GM23338 (cell line): ENCODE measurements at regions not wholly inside any gene's neighbourhood (a gene's known extent, or its start where the extent isn't known, plus 50 kb on each side); places are given as distances from the start of the nearest gene placed in this dataset.

ENCODE experiments used
- ATAC-seq: fragments of 200-7000 bp; cut with Tn5 transposase; 3 replicates; pipeline ENCODE4 v1.9.1; 2020
- DNase-seq: peaks from one replicate; pipeline ENCODE4 v3.0.0-alpha.2; 2015; ENCODE audit warnings: low spot score
- H2AFZ ChIP-seq: fragments of 200-600 bp; sonication (generic); 2 replicates; pipeline ENCODE4 v1.8.0; 2016; ENCODE audit warnings: antibody characterized with exemption, mild to moderate bottlenecking, moderate library complexity
- H3F3A ChIP-seq: fragments of 200-600 bp; sonication (generic); replicated peaks from 2 replicates; pipeline ENCODE4 v1.8.0; 2017; ENCODE audit warnings: antibody characterized with exemption, mixed run types, low read depth
- H3K27ac ChIP-seq: fragments of 200-600 bp; sonication (generic); 2 replicates; pipeline ENCODE4 v1.6.1; 2016; ENCODE audit warnings: low read depth
- H3K27me3 ChIP-seq: fragments of 200-600 bp; sonication (generic); 2 replicates; pipeline ENCODE4 v1.8.0; 2016; ENCODE audit warnings: mild to moderate bottlenecking, mixed run types, moderate library complexity; ENCODE audit not compliant: insufficient read depth
- H3K36me3 ChIP-seq: fragments of 200-600 bp; sonication (generic); 2 replicates; pipeline ENCODE4 v1.8.0; 2016; ENCODE audit warnings: mild to moderate bottlenecking; ENCODE audit not compliant: insufficient read depth
- H3K4me1 ChIP-seq: fragments of 200-600 bp; sonication (generic); 2 replicates; pipeline ENCODE4 v1.8.0; 2016; ENCODE audit warnings: mild to moderate bottlenecking, moderate library complexity; ENCODE audit not compliant: insufficient read depth
- H3K4me2 ChIP-seq: fragments of 200-600 bp; sonication (generic); 2 replicates; pipeline ENCODE4 v1.7.1; 2017; ENCODE audit warnings: mixed run types
- H3K4me3 ChIP-seq: fragments of 200-600 bp; sonication (generic); 2 replicates; pipeline ENCODE4 v1.6.1; 2016; ENCODE audit warnings: mixed run types
- H3K79me2 ChIP-seq: fragments of 200-600 bp; sonication (generic); replicated peaks from 2 replicates; pipeline ENCODE4 v1.8.0; 2017; ENCODE audit warnings: mild to moderate bottlenecking; ENCODE audit not compliant: insufficient read depth
- H3K9me2 ChIP-seq: fragments of 200-600 bp; sonication (generic); 2 replicates; pipeline ENCODE4 v1.8.0; 2017; ENCODE audit not compliant: insufficient read depth
- H4K20me1 ChIP-seq: fragments of 200-600 bp; sonication (generic); replicated peaks from 2 replicates; pipeline ENCODE4 v1.8.0; 2017; ENCODE audit warnings: mild to moderate bottlenecking; ENCODE audit not compliant: insufficient read depth
- H3K27ac Mint-ChIP-seq: 2 replicates; pipeline ENCODE4 v1.8.0; 2020; ENCODE audit warnings: inconsistent platforms, mild to moderate bottlenecking, moderate library complexity, mixed read lengths
- H3K27me3 Mint-ChIP-seq: 3 replicates; pipeline ENCODE4 v1.8.0; 2022; ENCODE audit warnings: low read depth, mild to moderate bottlenecking, moderate library complexity, mixed read lengths, inconsistent platforms; ENCODE audit not compliant: insufficient read depth, poor library complexity
- H3K36me3 Mint-ChIP-seq: 3 replicates; pipeline ENCODE4 v1.8.0; 2021; ENCODE audit warnings: low read depth, mild to moderate bottlenecking, inconsistent platforms, moderate library complexity, mixed read lengths
- H3K4me1 Mint-ChIP-seq: 3 replicates; pipeline ENCODE4 v1.8.0; 2020; ENCODE audit warnings: mild to moderate bottlenecking, inconsistent platforms, mixed read lengths
- H3K4me3 Mint-ChIP-seq: 3 replicates; pipeline ENCODE4 v1.8.0; 2021; ENCODE audit warnings: moderate library complexity, mild to moderate bottlenecking, inconsistent platforms, mixed read lengths
- H3K9me3 Mint-ChIP-seq: 3 replicates; pipeline ENCODE4 v1.8.0; 2020; ENCODE audit warnings: moderate library complexity, mild to moderate bottlenecking, inconsistent platforms, mixed read lengths
- CREB1 ChIP-seq: fragments of 250-450 bp; sonication (Bioruptor Pico); IDR thresholded peaks from 2 replicates; pipeline ENCODE4 v1.5.0; 2020; ENCODE audit warnings: low read depth, mild to moderate bottlenecking, moderate library complexity
- EZH2 ChIP-seq: fragments of 200-600 bp; sonication (generic); IDR thresholded peaks from one replicate; pipeline ENCODE4 v1.8.0; 2017; ENCODE audit warnings: antibody characterized with exemption, mild to moderate bottlenecking, low read depth; ENCODE audit not compliant: unreplicated experiment
- EZH2phosphoT487 ChIP-seq: fragments of 200-600 bp; sonication (generic); IDR thresholded peaks from one replicate; pipeline ENCODE4 v1.8.1; 2018; ENCODE audit warnings: antibody characterized with exemption; ENCODE audit not compliant: unreplicated experiment
- JUNB ChIP-seq: IDR thresholded peaks from one replicate; pipeline ENCODE4 v1.6.1; 2016; ENCODE audit warnings: antibody characterized with exemption; ENCODE audit not compliant: unreplicated experiment
- NANOG ChIP-seq: IDR thresholded peaks from 2 replicates; pipeline ENCODE4 v1.6.1; 2016; ENCODE audit warnings: antibody characterized with exemption, borderline replicate concordance
- POLR2AphosphoS5 ChIP-seq: IDR thresholded peaks from 2 replicates; pipeline ENCODE4 v1.6.1; 2016; ENCODE audit warnings: antibody characterized with exemption, low read depth
- STAT1 ChIP-seq: IDR thresholded peaks from one replicate; pipeline ENCODE4 v1.6.1; 2016; ENCODE audit warnings: antibody characterized with exemption; ENCODE audit not compliant: unreplicated experiment
- ZNF114 ChIP-seq: fragments of 250-450 bp; sonication (Bioruptor Pico); IDR thresholded peaks from 2 replicates; pipeline ENCODE4 v1.5.0; 2020; ENCODE audit warnings: mild to moderate bottlenecking, moderate library complexity
- TF ChIP-seq, protein P1 (sequence below): fragments of 250-450 bp; sonication (Bioruptor Pico); IDR thresholded peaks from 2 replicates; pipeline ENCODE4 v1.5.0; 2020; ENCODE audit warnings: mild to moderate bottlenecking, moderate library complexity
- TF ChIP-seq, protein P2 (sequence below): IDR thresholded peaks from 2 replicates; pipeline ENCODE4 v1.6.1; 2016; ENCODE audit warnings: antibody characterized with exemption

DNA sequence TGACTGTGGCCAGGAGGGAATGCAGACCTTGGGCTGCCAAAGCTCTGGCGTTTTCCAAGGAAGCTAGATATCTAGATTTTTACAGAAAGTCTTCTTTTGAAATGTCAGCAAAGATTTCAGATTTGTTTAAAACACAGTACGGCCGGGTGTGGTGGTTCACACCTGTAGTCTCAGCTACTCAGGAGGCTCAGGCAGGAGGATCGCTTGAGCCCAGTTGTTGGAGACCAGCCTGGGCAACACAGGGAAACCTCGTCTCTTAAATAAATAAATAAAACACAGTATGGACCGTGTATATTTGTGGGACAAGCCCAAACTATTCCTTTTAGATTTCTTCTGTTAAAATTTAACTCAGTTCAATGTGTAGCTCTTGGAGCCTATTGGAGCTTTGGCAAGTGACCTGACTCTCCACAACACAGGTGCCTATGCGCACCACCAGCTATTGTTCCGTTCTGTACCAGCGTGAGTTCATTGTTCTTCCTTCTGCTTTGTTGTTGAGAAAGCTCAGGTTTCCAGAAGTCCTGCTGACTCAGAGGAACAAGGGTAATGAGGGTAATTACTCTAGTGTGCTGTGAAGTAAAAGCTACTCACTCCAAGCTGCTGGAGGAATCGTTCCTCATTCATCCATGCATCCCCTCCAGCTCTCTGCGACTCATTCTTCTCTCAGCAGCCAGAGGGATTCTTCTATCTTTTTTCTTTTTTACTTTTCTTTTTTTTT, 73.1 kb upstream of the SLC6A6 start:
- Histone ChIP-seq H3K27ac (peak overlapping the region; percentile 64), H2AFZ (no peak overlapping the region), H3K9me2 (no peaks in the 10 kb centered on the region), H3F3A (0 out of 2 replicates have a peak, but pooled peaks cover 4% of the 10 kb centered on the region), H3K4me1 (no peaks in the 10 kb centered on the region; the same call in 1 of the 2 replicates), H3K27me3 (no peaks in the 10 kb centered on the region), H3K36me3 (no peaks in the 10 kb centered on the region), H3K4me3 (no peak overlapping the region), H3K79me2 (no peaks in the 10 kb centered on the region), H3K4me2 (no peak overlapping the region), H4K20me1 (no peaks in the 10 kb centered on the region)
- peak; percentile 88 for DNase-seq
- TF ChIP-seq, protein P1, sequence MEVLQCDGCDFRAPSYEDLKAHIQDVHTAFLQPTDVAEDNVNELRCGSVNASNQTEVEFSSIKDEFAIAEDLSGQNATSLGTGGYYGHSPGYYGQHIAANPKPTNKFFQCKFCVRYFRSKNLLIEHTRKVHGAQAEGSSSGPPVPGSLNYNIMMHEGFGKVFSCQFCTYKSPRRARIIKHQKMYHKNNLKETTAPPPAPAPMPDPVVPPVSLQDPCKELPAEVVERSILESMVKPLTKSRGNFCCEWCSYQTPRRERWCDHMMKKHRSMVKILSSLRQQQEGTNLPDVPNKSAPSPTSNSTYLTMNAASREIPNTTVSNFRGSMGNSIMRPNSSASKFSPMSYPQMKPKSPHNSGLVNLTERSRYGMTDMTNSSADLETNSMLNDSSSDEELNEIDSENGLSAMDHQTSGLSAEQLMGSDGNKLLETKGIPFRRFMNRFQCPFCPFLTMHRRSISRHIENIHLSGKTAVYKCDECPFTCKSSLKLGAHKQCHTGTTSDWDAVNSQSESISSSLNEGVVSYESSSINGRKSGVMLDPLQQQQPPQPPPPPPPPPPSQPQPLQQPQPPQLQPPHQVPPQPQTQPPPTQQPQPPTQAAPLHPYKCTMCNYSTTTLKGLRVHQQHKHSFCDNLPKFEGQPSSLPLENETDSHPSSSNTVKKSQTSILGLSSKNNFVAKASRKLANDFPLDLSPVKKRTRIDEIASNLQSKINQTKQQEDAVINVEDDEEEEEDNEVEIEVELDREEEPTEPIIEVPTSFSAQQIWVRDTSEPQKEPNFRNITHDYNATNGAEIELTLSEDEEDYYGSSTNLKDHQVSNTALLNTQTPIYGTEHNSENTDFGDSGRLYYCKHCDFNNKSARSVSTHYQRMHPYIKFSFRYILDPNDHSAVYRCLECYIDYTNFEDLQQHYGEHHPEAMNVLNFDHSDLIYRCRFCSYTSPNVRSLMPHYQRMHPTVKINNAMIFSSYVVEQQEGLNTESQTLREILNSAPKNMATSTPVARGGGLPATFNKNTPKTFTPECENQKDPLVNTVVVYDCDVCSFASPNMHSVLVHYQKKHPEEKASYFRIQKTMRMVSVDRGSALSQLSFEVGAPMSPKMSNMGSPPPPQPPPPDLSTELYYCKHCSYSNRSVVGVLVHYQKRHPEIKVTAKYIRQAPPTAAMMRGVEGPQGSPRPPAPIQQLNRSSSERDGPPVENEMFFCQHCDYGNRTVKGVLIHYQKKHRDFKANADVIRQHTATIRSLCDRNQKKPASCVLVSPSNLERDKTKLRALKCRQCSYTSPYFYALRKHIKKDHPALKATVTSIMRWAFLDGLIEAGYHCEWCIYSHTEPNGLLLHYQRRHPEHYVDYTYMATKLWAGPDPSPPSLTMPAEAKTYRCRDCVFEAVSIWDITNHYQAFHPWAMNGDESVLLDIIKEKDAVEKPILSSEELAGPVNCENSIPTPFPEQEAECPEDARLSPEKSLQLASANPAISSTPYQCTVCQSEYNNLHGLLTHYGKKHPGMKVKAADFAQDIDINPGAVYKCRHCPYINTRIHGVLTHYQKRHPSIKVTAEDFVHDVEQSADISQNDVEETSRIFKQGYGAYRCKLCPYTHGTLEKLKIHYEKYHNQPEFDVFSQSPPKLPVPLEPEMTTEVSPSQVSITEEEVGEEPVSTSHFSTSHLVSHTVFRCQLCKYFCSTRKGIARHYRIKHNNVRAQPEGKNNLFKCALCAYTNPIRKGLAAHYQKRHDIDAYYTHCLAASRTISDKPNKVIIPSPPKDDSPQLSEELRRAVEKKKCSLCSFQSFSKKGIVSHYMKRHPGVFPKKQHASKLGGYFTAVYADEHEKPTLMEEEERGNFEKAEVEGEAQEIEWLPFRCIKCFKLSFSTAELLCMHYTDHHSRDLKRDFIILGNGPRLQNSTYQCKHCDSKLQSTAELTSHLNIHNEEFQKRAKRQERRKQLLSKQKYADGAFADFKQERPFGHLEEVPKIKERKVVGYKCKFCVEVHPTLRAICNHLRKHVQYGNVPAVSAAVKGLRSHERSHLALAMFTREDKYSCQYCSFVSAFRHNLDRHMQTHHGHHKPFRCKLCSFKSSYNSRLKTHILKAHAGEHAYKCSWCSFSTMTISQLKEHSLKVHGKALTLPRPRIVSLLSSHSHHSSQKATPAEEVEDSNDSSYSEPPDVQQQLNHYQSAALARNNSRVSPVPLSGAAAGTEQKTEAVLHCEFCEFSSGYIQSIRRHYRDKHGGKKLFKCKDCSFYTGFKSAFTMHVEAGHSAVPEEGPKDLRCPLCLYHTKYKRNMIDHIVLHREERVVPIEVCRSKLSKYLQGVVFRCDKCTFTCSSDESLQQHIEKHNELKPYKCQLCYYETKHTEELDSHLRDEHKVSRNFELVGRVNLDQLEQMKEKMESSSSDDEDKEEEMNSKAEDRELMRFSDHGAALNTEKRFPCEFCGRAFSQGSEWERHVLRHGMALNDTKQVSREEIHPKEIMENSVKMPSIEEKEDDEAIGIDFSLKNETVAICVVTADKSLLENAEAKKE (CRISPR knock-in tag): peak; percentile 82
- TF ChIP-seq NANOG: peak; percentile 60; the same call in 1 of the 2 replicates
- no peak for TF ChIP-seq ZNF114 (CRISPR knock-in tag)
- peak overlapping the region; percentile 34; the same call in 1 of the 2 replicates for H3K27ac Mint-ChIP-seq
- no peaks in the 10 kb centered on the region for H3K36me3 Mint-ChIP-seq
- peaks cover 14% of the 10 kb centered on the region for H3K4me1 Mint-ChIP-seq
- H3K4me3 Mint-ChIP-seq: no peak overlapping the region
- H3K9me3 Mint-ChIP-seq: no peaks in the 10 kb centered on the region
- no peaks in the 10 kb centered on the region for H3K27me3 Mint-ChIP-seq
- ATAC-seq: peak; percentile 97

DNA sequence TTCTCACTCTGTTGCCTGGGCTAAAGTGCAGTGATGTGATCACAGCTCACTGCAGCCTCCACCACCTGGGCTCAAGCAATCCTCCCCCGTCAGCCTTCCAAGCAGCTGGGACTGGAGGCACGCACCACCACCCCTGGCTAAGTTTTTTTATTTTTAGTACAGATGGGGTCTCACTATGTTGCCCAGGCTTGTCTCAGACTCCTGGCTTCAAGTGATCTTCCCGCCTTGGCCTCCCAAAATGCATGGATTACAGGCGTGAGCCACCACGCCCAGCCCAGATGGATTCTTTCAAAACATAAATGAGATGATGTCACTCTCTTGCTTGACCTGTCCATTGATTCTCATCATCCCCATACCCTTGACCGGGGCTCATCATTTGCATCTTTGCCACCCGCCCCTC, 72.6 kb upstream of the SLC6A6 start:
- no peaks in the 10 kb centered on the region for H3K36me3 Mint-ChIP-seq
- H3K27ac Mint-ChIP-seq: peak overlapping the region; percentile 34; the same call in 1 of the 2 replicates
- H3K27ac ChIP-seq: peak overlapping the region; percentile 64
- H3K79me2 ChIP-seq: no peaks in the 10 kb centered on the region
- H3K4me2 ChIP-seq: no peak overlapping the region
- H3K36me3 ChIP-seq: no peaks in the 10 kb centered on the region
- 0 out of 2 replicates have a peak, but pooled peaks cover 4% of the 10 kb centered on the region for H3F3A ChIP-seq
- H3K4me1 Mint-ChIP-seq: peaks cover 14% of the 10 kb centered on the region
- DNase-seq (no peak), ATAC-seq (peak; percentile 28; the same call in 2 of the 3 replicates)
- no peak overlapping the region for H2AFZ ChIP-seq
- no peaks in the 10 kb centered on the region for H3K27me3 Mint-ChIP-seq
- no peaks in the 10 kb centered on the region for H3K9me2 ChIP-seq
- no peaks in the 10 kb centered on the region; the same call in 1 of the 2 replicates for H3K4me1 ChIP-seq
- no peak overlapping the region for H3K4me3 Mint-ChIP-seq
- no peaks in the 10 kb centered on the region for H3K9me3 Mint-ChIP-seq
- no peaks in the 10 kb centered on the region for H3K27me3 ChIP-seq
- H3K4me3 ChIP-seq: no peak overlapping the region
- no peaks in the 10 kb centered on the region for H4K20me1 ChIP-seq
- TF ChIP-seq POLR2AphosphoS5: no peak
- TF ChIP-seq EZH2: no peak
- TF ChIP-seq CREB1 (CRISPR knock-in tag): no peak
- TF ChIP-seq EZH2phosphoT487: no peak
- no peak for TF ChIP-seq STAT1
- no peak for TF ChIP-seq JUNB
- TF ChIP-seq, protein P2, sequence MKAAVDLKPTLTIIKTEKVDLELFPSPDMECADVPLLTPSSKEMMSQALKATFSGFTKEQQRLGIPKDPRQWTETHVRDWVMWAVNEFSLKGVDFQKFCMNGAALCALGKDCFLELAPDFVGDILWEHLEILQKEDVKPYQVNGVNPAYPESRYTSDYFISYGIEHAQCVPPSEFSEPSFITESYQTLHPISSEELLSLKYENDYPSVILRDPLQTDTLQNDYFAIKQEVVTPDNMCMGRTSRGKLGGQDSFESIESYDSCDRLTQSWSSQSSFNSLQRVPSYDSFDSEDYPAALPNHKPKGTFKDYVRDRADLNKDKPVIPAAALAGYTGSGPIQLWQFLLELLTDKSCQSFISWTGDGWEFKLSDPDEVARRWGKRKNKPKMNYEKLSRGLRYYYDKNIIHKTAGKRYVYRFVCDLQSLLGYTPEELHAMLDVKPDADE: no peak
- no peak for TF ChIP-seq ZNF114 (CRISPR knock-in tag)
